Fibroblast of pulmonary artery (primary cell): ENCODE measurements at regions not wholly inside any gene's neighbourhood (a gene's known extent, or its start where the extent isn't known, plus 50 kb on each side); places are given as distances from the start of the nearest gene placed in this dataset.

ENCODE experiments used
- DNase-seq: peaks from one replicate; pipeline ENCODE4 v3.0.0-alpha.2; 2010; ENCODE audit warnings: low read depth
- H3K4me3 ChIP-seq: replicated peaks from 2 replicates; pipeline ENCODE4 v1.5.1; 2011; ENCODE audit warnings: low read depth, mild to moderate bottlenecking, control low read depth, low read length, moderate library complexity
- TF ChIP-seq, protein P1 (sequence below): IDR thresholded peaks from 2 replicates; pipeline ENCODE4 v1.5.1; 2011; ENCODE audit warnings: mild to moderate bottlenecking, control low read depth, low read length, inconsistent platforms; ENCODE audit errors: missing control alignments

DNA sequence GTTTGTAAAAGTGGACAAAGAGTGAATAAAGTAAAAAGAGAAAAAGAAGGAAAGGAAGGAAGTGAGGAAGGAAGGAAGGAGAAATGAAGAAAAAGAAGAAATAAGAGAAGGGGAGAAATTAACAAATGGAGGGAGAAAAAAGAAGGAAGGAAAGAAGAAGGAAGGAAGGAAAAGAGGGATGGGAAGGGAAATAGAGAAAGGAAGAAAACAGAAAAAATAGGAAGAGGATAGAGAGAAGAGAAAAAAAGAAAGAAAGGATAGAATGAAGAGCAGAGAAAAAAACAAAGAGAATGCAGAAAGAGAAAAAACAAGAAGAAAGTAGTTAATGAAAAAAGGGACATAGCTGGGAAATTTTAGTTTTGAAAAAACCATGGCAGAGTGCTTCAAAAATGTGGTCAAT is 361.8 kb downstream of the EPHA7 start:
- H3K4me3 ChIP-seq, result no peak overlapping the region
- TF ChIP-seq, protein P1, sequence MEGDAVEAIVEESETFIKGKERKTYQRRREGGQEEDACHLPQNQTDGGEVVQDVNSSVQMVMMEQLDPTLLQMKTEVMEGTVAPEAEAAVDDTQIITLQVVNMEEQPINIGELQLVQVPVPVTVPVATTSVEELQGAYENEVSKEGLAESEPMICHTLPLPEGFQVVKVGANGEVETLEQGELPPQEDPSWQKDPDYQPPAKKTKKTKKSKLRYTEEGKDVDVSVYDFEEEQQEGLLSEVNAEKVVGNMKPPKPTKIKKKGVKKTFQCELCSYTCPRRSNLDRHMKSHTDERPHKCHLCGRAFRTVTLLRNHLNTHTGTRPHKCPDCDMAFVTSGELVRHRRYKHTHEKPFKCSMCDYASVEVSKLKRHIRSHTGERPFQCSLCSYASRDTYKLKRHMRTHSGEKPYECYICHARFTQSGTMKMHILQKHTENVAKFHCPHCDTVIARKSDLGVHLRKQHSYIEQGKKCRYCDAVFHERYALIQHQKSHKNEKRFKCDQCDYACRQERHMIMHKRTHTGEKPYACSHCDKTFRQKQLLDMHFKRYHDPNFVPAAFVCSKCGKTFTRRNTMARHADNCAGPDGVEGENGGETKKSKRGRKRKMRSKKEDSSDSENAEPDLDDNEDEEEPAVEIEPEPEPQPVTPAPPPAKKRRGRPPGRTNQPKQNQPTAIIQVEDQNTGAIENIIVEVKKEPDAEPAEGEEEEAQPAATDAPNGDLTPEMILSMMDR, result no peak
- DNase-seq, result no peak

DNA sequence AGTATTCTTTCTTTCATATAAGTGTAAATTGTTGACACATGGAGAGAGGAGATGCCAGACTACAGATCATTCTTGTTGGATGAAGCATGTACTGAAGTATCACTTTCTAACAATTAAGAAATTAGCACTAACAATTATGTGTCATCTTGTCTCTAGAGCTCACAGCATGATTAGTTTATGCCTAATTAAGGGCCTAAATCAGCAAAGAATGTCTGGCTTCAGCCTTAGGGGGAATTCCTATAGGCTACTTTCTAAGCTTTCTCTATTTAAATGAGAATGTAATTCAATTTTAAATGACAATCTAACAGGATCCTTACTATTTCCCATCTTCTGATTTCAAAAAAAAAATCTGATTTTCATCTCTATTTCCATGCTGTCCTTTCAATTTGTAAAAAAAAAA is 371.0 kb downstream of the EPHA7 start:
- no peak overlapping the region for H3K4me3 ChIP-seq
- TF ChIP-seq, protein P1, result no peak
- DNase-seq, result no peak

DNA sequence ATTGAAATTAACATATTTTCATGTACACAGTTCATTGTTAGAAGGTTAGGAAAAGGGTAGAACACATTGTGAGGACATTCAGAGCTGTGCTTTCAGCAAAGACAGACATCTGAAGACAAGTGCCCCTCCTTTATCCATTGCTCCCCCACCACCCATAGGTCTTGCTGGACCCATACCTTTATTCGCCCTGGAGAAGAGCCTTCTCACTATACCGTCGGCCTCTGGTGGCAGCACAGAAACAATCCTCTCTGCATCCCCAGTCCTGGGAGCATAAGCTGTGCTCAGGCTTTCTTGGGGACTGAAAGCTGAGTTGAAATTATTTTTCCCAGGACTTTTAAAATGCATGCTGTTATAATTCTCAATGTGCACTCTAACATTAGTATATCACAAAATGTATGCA is 372.3 kb downstream of the EPHA7 start:
- no peak overlapping the region for H3K4me3 ChIP-seq
- no peak for DNase-seq
- TF ChIP-seq, protein P1, result no peak

DNA sequence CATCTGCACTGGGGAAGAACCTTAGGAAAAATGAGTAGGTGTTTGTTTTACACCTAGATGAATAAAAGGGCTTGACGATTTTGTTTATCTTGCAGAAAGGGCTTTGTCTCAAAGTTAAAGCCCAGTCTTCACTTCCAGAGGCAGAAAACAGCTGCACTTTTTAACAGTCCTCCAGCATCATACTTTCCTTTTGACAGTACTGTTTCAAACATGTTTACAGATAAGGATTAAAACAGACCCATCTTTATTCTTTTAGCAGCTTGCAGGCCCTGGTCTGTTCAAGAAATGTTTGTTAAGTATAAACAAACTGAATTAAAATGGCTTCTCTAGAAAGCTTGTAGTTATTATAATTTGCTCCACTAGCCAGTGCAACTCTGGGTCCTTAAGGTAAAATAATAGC is 374.2 kb downstream of the EPHA7 start:
- TF ChIP-seq, protein P1, result no peak
- no peak overlapping the region for H3K4me3 ChIP-seq
- no peak for DNase-seq

DNA sequence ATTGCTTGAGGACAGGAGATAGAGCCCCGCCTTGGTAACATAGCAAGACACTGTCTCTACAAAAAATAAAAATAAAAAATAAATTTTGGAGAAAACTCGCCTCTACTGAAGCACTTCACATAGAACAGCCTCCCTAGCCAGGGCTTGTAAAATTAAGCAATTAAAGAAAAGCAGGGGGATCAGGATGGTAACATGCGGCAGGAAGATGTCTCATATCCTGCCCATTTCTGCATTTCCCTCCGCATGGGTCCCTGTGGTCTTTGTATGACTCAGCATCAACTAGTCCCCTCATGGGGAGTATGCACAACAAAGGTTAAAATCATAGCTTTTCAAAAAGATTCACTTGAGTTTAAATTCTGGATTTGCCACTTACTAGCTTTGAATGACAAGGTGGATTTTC is 379.0 kb downstream of the EPHA7 start:
- TF ChIP-seq, protein P1, result no peak
- peak; percentile 62 for DNase-seq
- no peak overlapping the region for H3K4me3 ChIP-seq

DNA sequence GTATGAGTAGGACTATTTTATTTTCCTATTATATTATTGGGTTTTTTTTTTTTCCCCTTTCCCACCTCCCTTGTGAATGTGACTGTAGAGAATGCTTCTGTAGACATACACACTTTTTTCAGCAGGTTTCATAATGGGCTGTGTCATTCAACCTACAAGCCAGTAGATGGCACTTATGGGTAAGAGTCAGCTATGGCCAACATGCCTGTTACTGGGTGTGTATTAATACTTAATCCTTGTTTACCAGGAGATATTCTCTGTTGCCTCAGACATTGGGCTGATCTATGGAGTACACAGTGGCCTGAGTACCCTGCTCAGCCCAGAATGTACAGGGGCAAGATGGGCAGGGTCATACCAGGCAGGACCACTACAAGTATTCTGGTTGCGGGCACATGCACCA is 382.5 kb downstream of the EPHA7 start:
- H3K4me3 ChIP-seq, result no peak overlapping the region
- DNase-seq, result peak; percentile 59
- TF ChIP-seq, protein P1, result peak; percentile 59

DNA sequence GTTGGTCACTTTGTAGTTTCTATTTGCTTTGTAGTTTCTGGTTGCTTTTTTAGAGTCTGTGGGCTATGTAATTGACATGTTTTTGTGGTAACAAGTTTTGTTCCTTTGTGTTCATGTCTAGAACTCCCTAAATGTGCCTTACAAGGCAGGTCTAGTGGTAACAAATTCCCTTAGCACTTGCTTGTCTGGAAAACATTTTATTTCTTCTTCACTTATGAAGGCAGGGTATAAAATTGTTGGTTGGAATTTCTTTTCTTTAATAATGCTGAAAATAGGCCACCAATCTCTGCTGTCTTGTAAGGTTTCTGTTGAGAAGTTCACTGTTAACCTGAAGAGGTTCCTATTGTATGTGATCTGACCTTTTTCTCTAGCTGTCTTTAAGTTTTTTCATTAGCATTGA is 383.6 kb downstream of the EPHA7 start:
- no peak for DNase-seq
- TF ChIP-seq, protein P1, result no peak
- H3K4me3 ChIP-seq, result no peak overlapping the region
